MM.1S (cell line): ENCODE measurements at regions not wholly inside any gene's neighbourhood (a gene's known extent, or its start where the extent isn't known, plus 50 kb on each side); places are given as distances from the start of the nearest gene placed in this dataset.

Experiments
- DNase-seq: peaks from one replicate; pipeline ENCODE4 v3.0.0-alpha.2; 2015
- H2AFZ ChIP-seq: fragments of 300-600 bp; sonication (generic); 2 replicates; pipeline ENCODE4 v1.6.0; 2016; ENCODE audit warnings: antibody characterized with exemption, low read length
- H3F3A ChIP-seq: fragments of 300-600 bp; sonication (generic); 2 replicates; pipeline ENCODE4 v1.6.1; 2016; ENCODE audit warnings: mild to moderate bottlenecking, antibody characterized with exemption, low read length, moderate library complexity, mixed read lengths; ENCODE audit not compliant: insufficient read depth
- H3K27ac ChIP-seq: fragments of 300-600 bp; sonication (generic); 2 replicates; pipeline ENCODE4 v1.5.1; 2016; ENCODE audit warnings: mild to moderate bottlenecking, low read length
- H3K27me3 ChIP-seq: fragments of 300-600 bp; sonication (generic); replicated peaks from 2 replicates; pipeline ENCODE4 v1.6.0; 2016; ENCODE audit warnings: low read length; ENCODE audit not compliant: insufficient read depth
- H3K36me3 ChIP-seq: fragments of 300-600 bp; sonication (generic); replicated peaks from 2 replicates; pipeline ENCODE4 v1.6.1; 2016; ENCODE audit warnings: mild to moderate bottlenecking, low read length, mixed read lengths; ENCODE audit not compliant: insufficient read depth
- H3K4me1 ChIP-seq: fragments of 300-600 bp; sonication (generic); 2 replicates; pipeline ENCODE4 v1.6.1; 2016; ENCODE audit warnings: low read length, mixed read lengths
- H3K4me2 ChIP-seq: fragments of 300-600 bp; sonication (generic); 2 replicates; pipeline ENCODE4 v1.6.0; 2016; ENCODE audit warnings: low read depth, low read length
- H3K4me3 ChIP-seq: fragments of 300-600 bp; sonication (generic); 2 replicates; pipeline ENCODE4 v1.5.1; 2016; ENCODE audit warnings: low read length, mixed read lengths
- H3K79me2 ChIP-seq: fragments of 300-600 bp; sonication (generic); 2 replicates; pipeline ENCODE4 v1.6.1; 2016; ENCODE audit warnings: mixed run types, low read length, mixed read lengths
- H3K9ac ChIP-seq: fragments of 300-600 bp; sonication (generic); 2 replicates; pipeline ENCODE4 v1.6.1; 2016; ENCODE audit warnings: low read length, mixed read lengths
- H3K9me2 ChIP-seq: fragments of 300-600 bp; sonication (generic); replicated peaks from 2 replicates; pipeline ENCODE4 v1.6.1; 2016; ENCODE audit warnings: mild to moderate bottlenecking, low read length, mixed read lengths; ENCODE audit not compliant: insufficient read depth
- H3K9me3 ChIP-seq: fragments of 300-600 bp; sonication (generic); replicated peaks from 2 replicates; pipeline ENCODE4 v1.6.1; 2016; ENCODE audit warnings: mild to moderate bottlenecking, low read length, mixed read lengths; ENCODE audit not compliant: insufficient read depth
- H4K20me1 ChIP-seq: fragments of 300-600 bp; sonication (generic); 2 replicates; pipeline ENCODE4 v1.6.1; 2016; ENCODE audit warnings: mild to moderate bottlenecking, low read length, moderate library complexity, mixed read lengths; ENCODE audit not compliant: insufficient read depth
- CTCF ChIP-seq: fragments of 300-600 bp; sonication (generic); IDR thresholded peaks from 2 replicates; pipeline ENCODE4 v1.5.1; 2016; ENCODE audit warnings: antibody characterized with exemption, low read length, mixed read lengths
- EZH2 ChIP-seq: fragments of 300-600 bp; sonication (generic); optimal IDR thresholded peaks from 2 replicates; pipeline ENCODE3; 2017; ENCODE audit warnings: low read depth, mild to moderate bottlenecking, antibody characterized with exemption, low read length, mixed read lengths
- EZH2phosphoT487 ChIP-seq: fragments of 300-600 bp; sonication (generic); IDR thresholded peaks from 2 replicates; pipeline ENCODE4 v1.6.1; 2018; ENCODE audit warnings: antibody characterized with exemption, low read length

- Histone ChIP-seq H3K36me3 (no peaks in the 10 kb centered on the region), H3K4me1 (no peaks in the 10 kb centered on the region), H3K27ac (no peak overlapping the region), H3K4me3 (no peak overlapping the region), H2AFZ (no peak overlapping the region), H3K9ac (no peak overlapping the region), H3K9me3 (no peaks in the 10 kb centered on the region), H3K9me2 (no peaks in the 10 kb centered on the region), H4K20me1 (no peaks in the 10 kb centered on the region), H3K79me2 (no peaks in the 10 kb centered on the region), H3F3A (no peaks in the 10 kb centered on the region), H3K27me3 (no peaks in the 10 kb centered on the region), H3K4me2 (no peak overlapping the region)
- no peak for TF ChIP-seq EZH2phosphoT487
- TF ChIP-seq CTCF: no peak
- no peak for TF ChIP-seq EZH2
- DNase-seq: no peak
Measured at GRCh38 chr18:28781616-28782362, 604.9 kb upstream of the CDH2 start.

- Histone ChIP-seq H3F3A (no peaks in the 10 kb centered on the region), H4K20me1 (no peaks in the 10 kb centered on the region), H3K9me2 (no peaks in the 10 kb centered on the region), H3K36me3 (no peaks in the 10 kb centered on the region), H3K79me2 (no peaks in the 10 kb centered on the region), H3K4me2 (no peak overlapping the region), H3K4me3 (no peak overlapping the region), H3K27me3 (no peaks in the 10 kb centered on the region), H3K27ac (no peak overlapping the region), H3K9me3 (no peaks in the 10 kb centered on the region), H3K4me1 (no peaks in the 10 kb centered on the region), H2AFZ (no peak overlapping the region), H3K9ac (no peak overlapping the region)
- TF ChIP-seq EZH2 (no peak), EZH2phosphoT487 (no peak), CTCF (no peak)
- DNase-seq: no peak
Measured at GRCh38 chr18:28778706-28779105, 601.8 kb upstream of the CDH2 start.

GRCh38 chr18:28777756-28778155 is 600.8 kb upstream of the CDH2 start:
- TF ChIP-seq EZH2phosphoT487: no peak
- TF ChIP-seq CTCF: no peak
- no peak for TF ChIP-seq EZH2

More at GRCh38 chr18:28777756-28778155, 600.8 kb upstream of the CDH2 start:
- no peaks in the 10 kb centered on the region; the same call in 1 of the 2 replicates for H3K9me2 ChIP-seq
- H2AFZ ChIP-seq: no peak overlapping the region
- no peaks in the 10 kb centered on the region for H3F3A ChIP-seq
- no peak overlapping the region for H3K9ac ChIP-seq
- H3K4me1 ChIP-seq: no peaks in the 10 kb centered on the region
- H3K4me3 ChIP-seq: no peak overlapping the region
- no peaks in the 10 kb centered on the region for H3K36me3 ChIP-seq
- H3K4me2 ChIP-seq: no peak overlapping the region
- H3K9me3 ChIP-seq: no peaks in the 10 kb centered on the region
- no peaks in the 10 kb centered on the region for H3K27me3 ChIP-seq
- no peak overlapping the region for H3K27ac ChIP-seq
- DNase-seq: no peak
- no peaks in the 10 kb centered on the region for H3K79me2 ChIP-seq
- H4K20me1 ChIP-seq: no peaks in the 10 kb centered on the region
